H9 (cell line): ENCODE measurements at regions not wholly inside any gene's neighbourhood (a gene's known extent, or its start where the extent isn't known, plus 50 kb on each side); places are given as distances from the start of the nearest gene placed in this dataset.

Experiments
- DNase-seq: peaks from one replicate; pipeline ENCODE4 v3.0.0-alpha.2; 2017
- H2AFZ ChIP-seq: one replicate; pipeline ENCODE4 v1.6.1; 2013; ENCODE audit warnings: mild to moderate bottlenecking, low read length, control low read depth, moderate library complexity
- H2AK5ac ChIP-seq: 2 replicates; pipeline ENCODE4 v1.6.1; 2013; ENCODE audit warnings: low read length, control low read depth, mixed read lengths; ENCODE audit not compliant: insufficient read length
- H2BK120ac ChIP-seq: one replicate; pipeline ENCODE4 v1.6.1; 2013; ENCODE audit warnings: low read depth, mild to moderate bottlenecking, low read length, control low read depth, inconsistent platforms; ENCODE audit not compliant: poor library complexity, severe bottlenecking
- H2BK12ac ChIP-seq: 2 replicates; pipeline ENCODE4 v1.6.1; 2013; ENCODE audit warnings: low read length, control low read depth, mixed read lengths, low read depth; ENCODE audit not compliant: insufficient read length
- H2BK15ac ChIP-seq: 2 replicates; pipeline ENCODE4 v1.6.1; 2013; ENCODE audit warnings: low read depth, low read length, control low read depth
- H2BK20ac ChIP-seq: one replicate; pipeline ENCODE4 v1.6.1; 2013; ENCODE audit warnings: low read depth, mild to moderate bottlenecking, low read length, control low read depth, inconsistent platforms; ENCODE audit not compliant: poor library complexity, severe bottlenecking
- H2BK5ac ChIP-seq: 2 replicates; pipeline ENCODE4 v1.6.1; 2013; ENCODE audit warnings: low read length, control low read depth, mixed read lengths; ENCODE audit not compliant: insufficient read length
- H3K14ac ChIP-seq: 2 replicates; pipeline ENCODE4 v1.6.1; 2013; ENCODE audit warnings: low read length, control low read depth; ENCODE audit not compliant: insufficient read depth
- H3K18ac ChIP-seq: 2 replicates; pipeline ENCODE4 v1.6.1; 2013; ENCODE audit warnings: low read depth, mild to moderate bottlenecking, mixed read lengths, low read length, control low read depth; ENCODE audit not compliant: insufficient read length
- H3K23ac ChIP-seq: 2 replicates; pipeline ENCODE4 v1.6.1; 2013; ENCODE audit warnings: low read length, control low read depth, mixed read lengths, low read depth; ENCODE audit not compliant: insufficient read length
- H3K23me2 ChIP-seq: 2 replicates; pipeline ENCODE4 v1.6.1; 2013; ENCODE audit warnings: low read depth, mild to moderate bottlenecking, mixed read lengths, low read length, control low read depth; ENCODE audit not compliant: insufficient read length, poor library complexity, severe bottlenecking
- H3K27ac ChIP-seq: 2 replicates; pipeline ENCODE4 v1.5.1; 2013; ENCODE audit warnings: low read length, control low read depth, mixed read lengths, low read depth; ENCODE audit not compliant: insufficient read length
- H3K27me3 ChIP-seq: 2 replicates; pipeline ENCODE4 v1.6.1; 2013; ENCODE audit warnings: low read length, control low read depth, inconsistent platforms; ENCODE audit not compliant: insufficient read depth
- H3K4ac ChIP-seq: 2 replicates; pipeline ENCODE4 v1.6.1; 2013; ENCODE audit warnings: low read depth, mild to moderate bottlenecking, control low read depth, inconsistent platforms, low read length, moderate library complexity
- H3K4me1 ChIP-seq: 2 replicates; pipeline ENCODE4 v1.6.1; 2013; ENCODE audit warnings: low read length, control low read depth, inconsistent platforms; ENCODE audit not compliant: insufficient read depth
- H3K4me2 ChIP-seq: 2 replicates; pipeline ENCODE4 v1.6.1; 2013; ENCODE audit warnings: low read length, control low read depth, mixed read lengths; ENCODE audit not compliant: insufficient read length, insufficient read depth
- H3K56ac ChIP-seq: 2 replicates; pipeline ENCODE4 v1.6.1; 2013; ENCODE audit warnings: low read depth, mild to moderate bottlenecking, mixed read lengths, low read length, control low read depth; ENCODE audit not compliant: insufficient read length
- H3K79me1 ChIP-seq: 2 replicates; pipeline ENCODE4 v1.6.1; 2013; ENCODE audit warnings: low read depth, mild to moderate bottlenecking, moderate library complexity, low read length, control low read depth, inconsistent platforms; ENCODE audit not compliant: insufficient read depth, poor library complexity, severe bottlenecking
- H3K79me2 ChIP-seq: 2 replicates; pipeline ENCODE4 v1.6.1; 2013; ENCODE audit warnings: low read length, control low read depth, inconsistent platforms; ENCODE audit not compliant: insufficient read depth
- H3K9ac ChIP-seq: 2 replicates; pipeline ENCODE4 v1.6.1; 2013; ENCODE audit warnings: low read length, control low read depth, mixed read lengths; ENCODE audit not compliant: insufficient read length; ENCODE audit errors: extremely low read depth
- H3K9me3 ChIP-seq: one replicate; pipeline ENCODE4 v1.6.1; 2013; ENCODE audit warnings: low read depth, low read length, inconsistent platforms; ENCODE audit not compliant: control insufficient read depth
- H3T11ph ChIP-seq: one replicate; pipeline ENCODE4 v1.6.1; 2013; ENCODE audit warnings: mild to moderate bottlenecking, low read length, control low read depth, inconsistent platforms
- H4K20me1 ChIP-seq: one replicate; pipeline ENCODE4 v1.6.1; 2013; ENCODE audit not compliant: control insufficient read depth, insufficient read length, insufficient read depth
- H4K5ac ChIP-seq: 2 replicates; pipeline ENCODE4 v1.6.1; 2013; ENCODE audit warnings: low read depth, mild to moderate bottlenecking, mixed read lengths, low read length, control low read depth; ENCODE audit not compliant: insufficient read length
- H4K8ac ChIP-seq: replicated peaks from 2 replicates; pipeline ENCODE4 v1.6.1; 2013; ENCODE audit warnings: low read length, control low read depth, mixed read lengths, low read depth; ENCODE audit not compliant: insufficient read length
- H4K91ac ChIP-seq: 2 replicates; pipeline ENCODE4 v1.6.1; 2013; ENCODE audit warnings: low read depth, mild to moderate bottlenecking, moderate library complexity, mixed read lengths, low read length, control low read depth; ENCODE audit not compliant: insufficient read length
- H3K27ac Mint-ChIP-seq, 3 experiments: 2 replicates in 2 of 3; 3 replicates in 1 of 3; pipeline ENCODE4 v1.8.0; 2020 to 2021; ENCODE audit warnings: mixed read lengths in 3 of 3, mild to moderate bottlenecking in 1 of 3, moderate library complexity in 1 of 3
- H3K27me3 Mint-ChIP-seq: 2 replicates; pipeline ENCODE4 v1.8.0; 2021; ENCODE audit warnings: low read depth, mild to moderate bottlenecking, moderate library complexity, mixed read lengths
- H3K36me3 Mint-ChIP-seq, 3 experiments: 2 replicates in 2 of 3; 3 replicates in 1 of 3; pipeline ENCODE4 v1.8.0; 2020 to 2021; ENCODE audit warnings: low read depth in 3 of 3, mixed read lengths in 3 of 3; ENCODE audit not compliant: insufficient read depth in 1 of 3
- H3K4me1 Mint-ChIP-seq, 2 experiments: 2 replicates each; pipeline ENCODE4 v1.8.0; 2020; ENCODE audit warnings: mixed read lengths in 2 of 2
- H3K4me3 Mint-ChIP-seq, 2 experiments: 2 replicates in 1 of 2; 3 replicates in 1 of 2; pipeline ENCODE4 v1.8.0; 2020 to 2021; ENCODE audit warnings: mild to moderate bottlenecking in 2 of 2, mixed read lengths in 2 of 2, moderate library complexity in 1 of 2
- H3K9me3 Mint-ChIP-seq, 2 experiments: 2 replicates in 1 of 2; 3 replicates in 1 of 2; pipeline ENCODE4 v1.8.0; 2020; ENCODE audit warnings: mild to moderate bottlenecking in 2 of 2, mixed read lengths in 2 of 2, moderate library complexity in 1 of 2
- WGBS: extraction: QIAGEN DNeasy Blood & Tissue Kit; methylation state at CpG from one replicate; pipeline ENCODE4 v1.1.7; 2013; ENCODE audit warnings: missing lambda C conversion rate, low lambda C conversion rate, mixed read lengths; ENCODE audit not compliant: insufficient read length; ENCODE audit errors: extremely low coverage; 5-methylcytosine and 5-hydroxymethylcytosine counted together
- TF ChIP-seq, protein P1 (sequence below): fragments of 200-600 bp; sonication (generic); conservative IDR thresholded peaks from 3 replicates; pipeline ENCODE4 v1.8.0; 2021; ENCODE audit warnings: antibody characterized with exemption, mild to moderate bottlenecking

DNA sequence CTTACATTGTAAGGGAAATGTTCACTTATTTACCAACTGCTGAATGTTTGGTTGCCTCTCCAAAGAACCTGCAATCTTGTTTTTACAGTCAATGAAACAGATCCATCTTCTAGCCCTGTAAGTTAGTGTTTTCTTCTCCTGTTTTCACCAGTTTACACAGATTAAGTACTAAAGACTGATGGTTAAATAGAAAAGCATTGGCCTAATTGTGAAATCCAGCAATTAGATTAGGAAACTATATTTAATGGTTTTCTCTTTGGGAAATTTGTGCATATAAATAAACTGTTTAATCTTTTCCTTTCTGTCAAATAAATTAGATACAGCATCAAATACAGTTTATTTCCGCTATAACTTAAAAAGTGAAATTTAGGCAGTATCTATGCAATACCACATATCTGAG is 247.9 kb upstream of the MEF2C start:
- Histone ChIP-seq H2BK15ac (no peak overlapping the region), H3K9ac (no peak overlapping the region), H3K27ac (no peak overlapping the region), H2BK5ac (no peak overlapping the region), H3K23ac (no peak overlapping the region), H3K18ac (no peak overlapping the region), H2BK120ac (no peak overlapping the region), H4K8ac (no peak overlapping the region), H2BK20ac (no peak overlapping the region), H3K79me2 (no peaks in the 10 kb centered on the region), H2AK5ac (no peak overlapping the region), H4K20me1 (no peaks in the 10 kb centered on the region), H3K4me1 (no peaks in the 10 kb centered on the region; the same call in 1 of the 2 replicates), H3K79me1 (no peaks in the 10 kb centered on the region), H4K91ac (no peak overlapping the region), H3K23me2 (no peaks in the 10 kb centered on the region), H2BK12ac (no peak overlapping the region), H3K9me3 (no peaks in the 10 kb centered on the region), H3K56ac (no peak overlapping the region), H3K27me3 (no peaks in the 10 kb centered on the region), H3K4ac (no peak overlapping the region), H3T11ph (no peak overlapping the region), H2AFZ (no peak overlapping the region), H4K5ac (no peak overlapping the region), H3K14ac (no peak overlapping the region), H3K4me2 (no peak overlapping the region)
- H3K4me3 Mint-ChIP-seq: no peak overlapping the region
- no peak overlapping the region for H3K27ac Mint-ChIP-seq
- TF ChIP-seq, protein P1, sequence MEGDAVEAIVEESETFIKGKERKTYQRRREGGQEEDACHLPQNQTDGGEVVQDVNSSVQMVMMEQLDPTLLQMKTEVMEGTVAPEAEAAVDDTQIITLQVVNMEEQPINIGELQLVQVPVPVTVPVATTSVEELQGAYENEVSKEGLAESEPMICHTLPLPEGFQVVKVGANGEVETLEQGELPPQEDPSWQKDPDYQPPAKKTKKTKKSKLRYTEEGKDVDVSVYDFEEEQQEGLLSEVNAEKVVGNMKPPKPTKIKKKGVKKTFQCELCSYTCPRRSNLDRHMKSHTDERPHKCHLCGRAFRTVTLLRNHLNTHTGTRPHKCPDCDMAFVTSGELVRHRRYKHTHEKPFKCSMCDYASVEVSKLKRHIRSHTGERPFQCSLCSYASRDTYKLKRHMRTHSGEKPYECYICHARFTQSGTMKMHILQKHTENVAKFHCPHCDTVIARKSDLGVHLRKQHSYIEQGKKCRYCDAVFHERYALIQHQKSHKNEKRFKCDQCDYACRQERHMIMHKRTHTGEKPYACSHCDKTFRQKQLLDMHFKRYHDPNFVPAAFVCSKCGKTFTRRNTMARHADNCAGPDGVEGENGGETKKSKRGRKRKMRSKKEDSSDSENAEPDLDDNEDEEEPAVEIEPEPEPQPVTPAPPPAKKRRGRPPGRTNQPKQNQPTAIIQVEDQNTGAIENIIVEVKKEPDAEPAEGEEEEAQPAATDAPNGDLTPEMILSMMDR: no peak
- H3K36me3 Mint-ChIP-seq: no peaks in the 10 kb centered on the region
- WGBS: no CpG with 5 or more reads among the region's 1 CpG
- no peak for DNase-seq
- H3K27me3 Mint-ChIP-seq: no peaks in the 10 kb centered on the region
- H3K9me3 Mint-ChIP-seq: no peaks in the 10 kb centered on the region
- H3K4me1 Mint-ChIP-seq: peaks cover 7 to 10% of the 10 kb centered on the region in 2 experiments
